Right lobe of liver (tissue), 6 donors: ENCODE measurements at regions not wholly inside any gene's neighbourhood (a gene's known extent, or its start where the extent isn't known, plus 50 kb on each side); places are given as distances from the start of the nearest gene placed in this dataset.

Source experiments
- ATAC-seq, 4 donors: fragments of 200-7000 bp; cut with Tn5 transposase; one replicate each; pipeline ENCODE4 v1.9.1; 2020; ENCODE audit warnings: mild to moderate bottlenecking in 4 of 4, moderate library complexity in 4 of 4
- DNase-seq, 3 donors: peaks; one replicate each; pipeline ENCODE4 v3.0.0-alpha.2; 2020
- H3K27ac ChIP-seq, 3 donors: fragments of 200-600 bp; one replicate each; pipeline ENCODE4 v1.8.0; 2022
- H3K27me3 ChIP-seq, 2 donors: fragments of 200-600 bp; one replicate each; pipeline ENCODE4 v1.8.0; 2022
- H3K36me3 ChIP-seq, 4 donors: fragments of 200-600 bp; sonication (generic) in 1 of 4; one replicate each; pipeline versions ENCODE4 v1.5.1 to v1.8.0; 2017 to 2022; ENCODE audit warnings: control low read depth in 1 of 4
- H3K4me1 ChIP-seq, 4 donors: fragments of 200-600 bp; sonication (generic) in 1 of 4; one replicate each; pipeline versions ENCODE4 v1.5.1 to v1.8.0; 2017 to 2022; ENCODE audit warnings: control low read depth in 1 of 4
- H3K4me3 ChIP-seq, 3 donors: fragments of 200-600 bp; one replicate each; pipeline ENCODE4 v1.8.0; 2022
- H3K9me3 ChIP-seq, 4 donors: fragments of 200-600 bp; sonication (generic) in 1 of 4; one replicate each; pipeline versions ENCODE4 v1.5.1 to v1.8.0; 2017 to 2022; ENCODE audit warnings: control low read depth in 1 of 4
- CTCF ChIP-seq, 4 donors: fragments of 200-600 bp in 3 of 4; fragments of 450-650 bp in 1 of 4; IDR thresholded peaks; one replicate each; pipeline versions ENCODE4 v1.5.1 to v1.8.0; 2016 to 2022; ENCODE audit warnings: antibody characterized with exemption in 4 of 4, mild to moderate bottlenecking in 2 of 4
- POLR2A ChIP-seq: fragments of 450-650 bp; IDR thresholded peaks from one replicate; pipeline ENCODE4 v1.6.1; 2017; ENCODE audit warnings: antibody characterized with exemption, mild to moderate bottlenecking
- WGBS: methylation state at CpG from one replicate; pipeline ENCODE4 v1.1.6; 2018; ENCODE audit warnings: low coverage, low lambda C conversion rate; ENCODE audit not compliant: insufficient coverage; ENCODE audit errors: missing lambda C conversion rate; 5-methylcytosine and 5-hydroxymethylcytosine counted together
- intact Hi-C, 2 donors: fragments of 100-400 bp; cut with DNase I; formaldehyde crosslinking; loops; one replicate each; pipeline versions ENCODE4 v1.11.2 to v1.14.1; 2022
- donor health status: DM: no; HTN: yes; CAD: no.
- donor health status: DM: no; HTN: no; CAD: no.
- donor health status: DM: no; HTN: no; CAD: no.
- donor health status: DM: no; HTN: yes; CAD: no.
- donor health status: DM: no; HTN: yes; CAD: no.

- TF ChIP-seq CTCF (IDR thresholded peaks at IDR 0.05) (no peak), POLR2A (no peak)
- Histone ChIP-seq H3K4me1 (peaks cover 0 to 11% (median 0%) of the 10 kb centered on the region in 4 donors), H3K9me3 (no peaks in the 10 kb centered on the region), H3K27me3 (no peaks in the 10 kb centered on the region), H3K36me3 (no peaks in the 10 kb centered on the region), H3K4me3 (no peak overlapping the region), H3K27ac (no peak overlapping the region)
- intact Hi-C loops, result loop anchor here in 1 of 2 donors (10.0 kb wide), 1 partner anchor 777 kb away; no protein-coding TSS in a partner anchor
- ATAC-seq (no peak), DNase-seq (no peak)
These were observed 97.4 kb downstream of the C12orf75 start for GRCh38 chr12:105427883-105428282.

- 71% methylated on average over 1 of the region's 1 CpG for WGBS
These were observed 98.4 kb downstream of the C12orf75 start for GRCh38 chr12:105428793-105429395.

GRCh38 chr12:105429511-105429910, 99.0 kb downstream of the C12orf75 start:
- no peaks in the 10 kb centered on the region for H3K36me3 ChIP-seq
- H3K9me3 ChIP-seq, result no peaks in the 10 kb centered on the region
- DNase-seq (no peak), ATAC-seq (no peak)
- H3K4me3 ChIP-seq, result no peak overlapping the region
- WGBS, result no CpG with 5 or more reads among the region's 1 CpG
- TF ChIP-seq CTCF (IDR thresholded peaks at IDR 0.05) (no peak), POLR2A (no peak)
- intact Hi-C loops, result loop anchor here in 1 of 2 donors (10.0 kb wide), 1 partner anchor 775 kb away; no protein-coding TSS in a partner anchor
- H3K27me3 ChIP-seq, result no peaks in the 10 kb centered on the region
- peaks cover 0 to 11% (median 0%) of the 10 kb centered on the region in 4 donors for H3K4me1 ChIP-seq
- no peak overlapping the region for H3K27ac ChIP-seq

More at GRCh38 chr12:105428793-105429395, 98.4 kb downstream of the C12orf75 start:
- DNase-seq, result no peak
- Histone ChIP-seq H3K4me1 (peaks cover 0 to 11% (median 0%) of the 10 kb centered on the region in 4 donors), H3K4me3 (no peak overlapping the region), H3K27me3 (no peaks in the 10 kb centered on the region), H3K36me3 (no peaks in the 10 kb centered on the region), H3K9me3 (no peaks in the 10 kb centered on the region), H3K27ac (no peak overlapping the region)
- TF ChIP-seq CTCF (IDR thresholded peaks at IDR 0.05), result no peak
- no peak for TF ChIP-seq POLR2A
- intact Hi-C loops, result loop anchor here in 1 of 2 donors (10.0 kb wide), 1 partner anchor 776 kb away; no protein-coding TSS in a partner anchor
- ATAC-seq, result no peak

- peaks cover 0 to 6% (median 0%) of the 10 kb centered on the region in 4 donors for H3K4me1 ChIP-seq
- TF ChIP-seq CTCF (IDR thresholded peaks at IDR 0.05) (no peak), POLR2A (no peak)
- H3K36me3 ChIP-seq, result no peaks in the 10 kb centered on the region
- no peak overlapping the region for H3K27ac ChIP-seq
- no peaks in the 10 kb centered on the region for H3K9me3 ChIP-seq
- ATAC-seq (no peak), DNase-seq (no peak)
- intact Hi-C loops, result no loop called here
- no peaks in the 10 kb centered on the region for H3K27me3 ChIP-seq
- 92% methylated on average over 2 of the region's 2 CpGs for WGBS
- H3K4me3 ChIP-seq, result no peak overlapping the region
These were observed 101.1 kb downstream of the C12orf75 start for GRCh38 chr12:105431537-105432100.
